K562 (cell line): ENCODE measurements at regions not wholly inside any gene's neighbourhood (a gene's known extent, or its start where the extent isn't known, plus 50 kb on each side); places are given as distances from the start of the nearest gene placed in this dataset.

Experiments
- ATAC-seq: fragments of 200-7000 bp; cut with Tn5 transposase; 3 replicates; pipeline ENCODE4 v1.9.1; 2020; ENCODE audit warnings: moderate library complexity
- BruUV-seq: library from RNA; stranded (reverse); fragments of 400-500 nt; replicated peaks from 2 replicates; lab custom pipeline; 2021; lab: Mats Ljungman, UMichigan
- CTCF ChIA-PET: fragments of 300-600 bp; formaldehyde crosslinking; extraction: SDS; loops from one replicate; lab custom pipeline; 2021; ENCODE audit warnings: low intra/inter-chr PET ratio; lab: Yijun Ruan, JAX
- POLR2A ChIA-PET: fragments of 300-600, 350-650 bp; sonication (Branson Sonifier 250); formaldehyde crosslinking; extraction: SDS; loops from one replicate; lab custom pipeline; 2021; ENCODE audit warnings: antibody characterized with exemption, inconsistent platforms; lab: Yijun Ruan, JAX
- DNase-seq, 4 experiments: peaks; one replicate each; pipeline versions ENCODE4 v3.0.0 to v3.0.0-alpha.2; 2011 to 2018; ENCODE audit warnings: low spot score in 3 of 4, mixed read lengths in 3 of 4; ENCODE audit errors: extremely low read depth in 1 of 4
- FAIRE-seq: peaks from 2 replicates; lab custom pipeline; 2011; peaks lifted over from hg19 to GRCh38; lab: Jason Lieb, UNC
- H2AFZ ChIP-seq: 2 replicates; pipeline ENCODE4 v1.6.0; 2011; ENCODE audit warnings: low read depth, low read length, control low read depth, inconsistent platforms
- H3K27ac ChIP-seq: fragments of 200-600 bp; 3 replicates; pipeline ENCODE4 v1.8.0; 2011; ENCODE audit warnings: low read depth, mild to moderate bottlenecking, control low read depth, inconsistent platforms, low read length, moderate library complexity, mixed read lengths; ENCODE audit errors: extremely low read depth
- H3K27me3 ChIP-seq, 2 experiments: fragments of 300-600 bp in 1 of 2; 2 replicates in 1 of 2; 3 replicates in 1 of 2; pipeline versions ENCODE4 v1.6.0 to v1.8.0; 2011; ENCODE audit warnings: inconsistent platforms in 2 of 2, low read length in 2 of 2, mild to moderate bottlenecking in 1 of 2, mixed read lengths in 1 of 2, moderate library complexity in 1 of 2; ENCODE audit not compliant: control insufficient read depth in 2 of 2, insufficient read depth in 2 of 2
- H3K36me3 ChIP-seq: fragments of 300-600 bp; 3 replicates; pipeline ENCODE4 v1.8.0; 2011; ENCODE audit warnings: mild to moderate bottlenecking, low read length, inconsistent platforms; ENCODE audit not compliant: control insufficient read depth, insufficient read depth
- H3K4me1 ChIP-seq, 2 experiments: fragments of 200-600 bp in 1 of 2; replicated peaks in 1 of 2; 2 replicates in 1 of 2; 3 replicates in 1 of 2; pipeline versions ENCODE4 v1.5.1 to v1.8.0; 2011; ENCODE audit warnings: inconsistent platforms in 2 of 2, low read length in 2 of 2, mild to moderate bottlenecking in 1 of 2, mixed read lengths in 1 of 2, moderate library complexity in 1 of 2; ENCODE audit not compliant: control insufficient read depth in 2 of 2, insufficient read depth in 2 of 2
- H3K4me2 ChIP-seq: 2 replicates; pipeline ENCODE4 v1.6.1; 2011; ENCODE audit warnings: low read length, control low read depth, inconsistent platforms, mixed read lengths; ENCODE audit not compliant: insufficient read depth
- H3K4me3 ChIP-seq: fragments of 200-600 bp; sonication (generic), shearing (Covaris generic); 2 replicates; pipeline ENCODE4 v1.5.1; 2016; ENCODE audit warnings: control low read depth, inconsistent platforms
- H3K79me2 ChIP-seq: fragments of 200-600 bp; 3 replicates; pipeline ENCODE4 v1.8.0; 2011; ENCODE audit warnings: low read length, inconsistent platforms; ENCODE audit not compliant: control insufficient read depth, insufficient read depth
- H3K9ac ChIP-seq, 2 experiments: 2 replicates each; pipeline versions ENCODE4 v1.6.0 to v1.6.1; 2011; ENCODE audit warnings: low read depth in 2 of 2, low read length in 2 of 2, control low read depth in 1 of 2, inconsistent platforms in 1 of 2, mild to moderate bottlenecking in 1 of 2, mixed read lengths in 1 of 2; ENCODE audit not compliant: insufficient read depth in 1 of 2
- H3K9me1 ChIP-seq: one replicate; pipeline ENCODE4 v1.6.0; 2011; ENCODE audit warnings: inconsistent platforms, mild to moderate bottlenecking, low read length, moderate library complexity; ENCODE audit not compliant: control insufficient read depth, insufficient read depth
- H3K9me3 ChIP-seq: replicated peaks from 2 replicates; pipeline ENCODE4 v1.5.1; 2011; ENCODE audit warnings: low read depth, low read length, inconsistent platforms; ENCODE audit not compliant: control insufficient read depth, insufficient read depth
- H4K20me1 ChIP-seq: replicated peaks from 2 replicates; pipeline ENCODE4 v1.6.1; 2011; ENCODE audit warnings: low read length, inconsistent platforms, mixed read lengths; ENCODE audit not compliant: control insufficient read depth, insufficient read depth
- BHLHE40 ChIP-seq: IDR thresholded peaks from 2 replicates; pipeline ENCODE4 v1.6.1; 2011; ENCODE audit warnings: low read length, improper control_type of control experiment
- DLX4 ChIP-seq: fragments of 250-450 bp; sonication (Bioruptor Pico); IDR thresholded peaks from 2 replicates; pipeline ENCODE4 v1.6.1; 2021; ENCODE audit warnings: mild to moderate bottlenecking
- E4F1 ChIP-seq: fragments of 250-450 bp; sonication (Bioruptor Pico); IDR thresholded peaks from 2 replicates; pipeline ENCODE4 v1.5.0; 2021; ENCODE audit warnings: mild to moderate bottlenecking, borderline replicate concordance
- ELK1 ChIP-seq: sonication (generic); formaldehyde crosslinking; IDR thresholded peaks from 2 replicates; pipeline ENCODE4 v1.8.1; 2022; ENCODE audit warnings: missing genetic modification reagents
- GTF2F1 ChIP-seq: IDR thresholded peaks from 2 replicates; pipeline ENCODE4 v1.6.1; 2011; ENCODE audit warnings: low read depth, low read length, improper control_type of control experiment
- HOXB6 ChIP-seq: fragments of 250-450 bp; sonication (Bioruptor Pico); IDR thresholded peaks from 2 replicates; pipeline ENCODE4 v1.5.1; 2022; ENCODE audit warnings: mild to moderate bottlenecking, borderline replicate concordance
- MLX ChIP-seq, 2 experiments: fragments of 450-650 bp in 1 of 2; sonication (generic) in 1 of 2; formaldehyde crosslinking; conservative IDR thresholded peaks; 2 replicates each; pipeline versions ENCODE4 v1.4.0 to v1.8.1; 2020 to 2022; ENCODE audit warnings: mild to moderate bottlenecking in 1 of 2, missing genetic modification reagents in 1 of 2
- POLR2H ChIP-seq: IDR thresholded peaks from 2 replicates; pipeline ENCODE4 v1.6.1; 2016; ENCODE audit warnings: missing genetic modification characterization, low read depth, mild to moderate bottlenecking, control low read depth, missing compliant biosample characterization, moderate library complexity
- ZMIZ1 ChIP-seq, 2 experiments: fragments of 150-350 bp in 1 of 2; IDR thresholded peaks; 2 replicates each; pipeline ENCODE4 v1.6.1; 2012 to 2016; ENCODE audit warnings: low read depth in 2 of 2, low read length in 2 of 2, mild to moderate bottlenecking in 1 of 2, moderate library complexity in 1 of 2
- ZNF696 ChIP-seq: fragments of 250-450 bp; sonication (Bioruptor Pico); conservative IDR thresholded peaks from 2 replicates; pipeline ENCODE4 v1.4.0; 2020; ENCODE audit warnings: mild to moderate bottlenecking, moderate library complexity
- WGBS: fragments of 100-300 bp; shearing (Covaris generic); methylation state at CpG from one replicate; pipeline ENCODE4 v1.1.6; 2016; ENCODE audit warnings: low coverage, mixed read lengths; ENCODE audit not compliant: insufficient coverage; ENCODE audit errors: missing lambda C conversion rate; 5-methylcytosine and 5-hydroxymethylcytosine counted together
- in situ Hi-C: fragments of 300-500 bp; cut with MboI; formaldehyde crosslinking; loops from 4 replicates; pipeline ENCODE4 v1.15.0; 2018; ENCODE audit warnings: inconsistent platforms, mixed read lengths
- intact Hi-C: fragments of 100-400 bp; cut with micrococcal nuclease; formaldehyde crosslinking; loops from 2 replicates; pipeline ENCODE4 v1.14.2; 2022

- FAIRE-seq (no peak), ATAC-seq (no peak), DNase-seq (no peak)
- Histone ChIP-seq H3K27ac (no peak overlapping the region), H3K79me2 (no peaks in the 10 kb centered on the region), H3K36me3 (no peaks in the 10 kb centered on the region), H3K4me1 (no peaks in the 10 kb centered on the region), H3K4me3 (no peak overlapping the region), H3K9ac (no peak overlapping the region), H4K20me1 (no peaks in the 10 kb centered on the region), H3K27me3 (peaks cover 0 to 25% of the 10 kb centered on the region in 2 experiments; a peak in 2 of 5 replicates), H3K9me1 (no peaks in the 10 kb centered on the region), H3K9me3 (no peaks in the 10 kb centered on the region), H3K4me2 (no peak overlapping the region), H2AFZ (no peak overlapping the region)
- whole genome bisulfite sequencing = 4% methylated on average over 11 of the region's 16 CpGs
- in situ Hi-C loops = no loop called here
- ChIA-PET POLR2A (interaction anchor here (0.5 kb wide), 1 partner anchor 360 kb away, joined by 3 read pairs; no protein-coding TSS in a partner anchor), CTCF (no interaction called here)
- BruUV-seq = no TSS peak
- intact Hi-C loops = no loop called here
- no peak for TF ChIP-seq MLX (CRISPR knock-in tag; conservative IDR thresholded peaks at IDR 0.05)
- no peak for TF ChIP-seq GTF2F1
- TF ChIP-seq ELK1 (CRISPR knock-in tag) = no peak
- TF ChIP-seq ZMIZ1 (IDR thresholded peaks at IDR 0.05; ENCODE audit: low read depth in 2 of 2, low read length in 2 of 2) = no peak
- no peak for TF ChIP-seq ZNF696
- no peak for TF ChIP-seq HOXB6 (CRISPR knock-in tag)
- TF ChIP-seq DLX4 (CRISPR knock-in tag) = no peak
- TF ChIP-seq E4F1 (CRISPR knock-in tag) = no peak
- no peak for TF ChIP-seq BHLHE40
- TF ChIP-seq POLR2H (tag) = no peak
These were observed 131.5 kb upstream of the SPACA7 start for GRCh38 chr13:112244495-112245177.
